LNCAP (cell line): ENCODE measurements at regions not wholly inside any gene's neighbourhood (a gene's known extent, or its start where the extent isn't known, plus 50 kb on each side); places are given as distances from the start of the nearest gene placed in this dataset.
A peak's percentile ranks its signal among the peaks of the same experiment; 100 is the strongest.

Source experiments
- CTCF ChIP-seq: fragments of 450-650 bp; IDR thresholded peaks from 2 replicates; pipeline ENCODE4 v1.5.1; 2017; ENCODE audit warnings: mild to moderate bottlenecking

GRCh38 chr1:102562380-102562779, 545.9 kb downstream of the COL11A1 start:
- TF ChIP-seq CTCF, result no peak

- TF ChIP-seq CTCF, result peak; percentile 64
These were observed 554.1 kb upstream of the OLFM3 start for GRCh38 chr1:102550729-102551384.

- no peak for TF ChIP-seq CTCF
These were observed 549.5 kb upstream of the OLFM3 start for GRCh38 chr1:102546251-102546650.

GRCh38 chr1:102535829-102536505, 539.2 kb upstream of the OLFM3 start:
- TF ChIP-seq CTCF, result no peak

GRCh38 chr1:102531036-102531435, 534.3 kb upstream of the OLFM3 start:
- no peak for TF ChIP-seq CTCF

- TF ChIP-seq CTCF, result no peak
These were observed 532.7 kb upstream of the OLFM3 start for GRCh38 chr1:102529446-102529845.

- TF ChIP-seq CTCF, result no peak
These were observed 504.0 kb upstream of the OLFM3 start for GRCh38 chr1:102500758-102501157.
